CD4-positive, alpha-beta T cell (primary cell): ENCODE measurements at regions not wholly inside any gene's neighbourhood (a gene's known extent, or its start where the extent isn't known, plus 50 kb on each side); places are given as distances from the start of the nearest gene placed in this dataset.

ENCODE experiments used
- ATAC-seq: fragments of 200-7000 bp; cut with Tn5 transposase; one replicate; pipeline ENCODE4 v1.10.0; 2022; ENCODE audit warnings: mild to moderate bottlenecking; ENCODE audit not compliant: poor library complexity
- CTCF ChIA-PET: fragments of 350-600 bp; sonication (Branson Sonifier 250); formaldehyde crosslinking; loops from one replicate; lab custom pipeline; 2021; ENCODE audit warnings: antibody characterized with exemption, inconsistent platforms; lab: Charles Lee
- POLR2A ChIA-PET: fragments of 350-600 bp; sonication (Branson Sonifier 250); formaldehyde crosslinking; loops from one replicate; lab custom pipeline; 2021; ENCODE audit warnings: antibody characterized with exemption, inconsistent platforms; lab: Charles Lee
- DNase-seq, 14 experiments: peaks; one replicate each; pipeline ENCODE4 v3.0.0-alpha.2; 2013 to 2020; ENCODE audit warnings: mixed read lengths in 2 of 14
- H3K27ac ChIP-seq, 2 donors: one replicate each; pipeline versions ENCODE4 v1.5.1 to v1.7.0; 2013; ENCODE audit warnings: low read length in 2 of 2, low read depth in 1 of 2, mild to moderate bottlenecking in 1 of 2
- H3K27me3 ChIP-seq, 2 experiments: 1 replicate in 1 of 2; 2 replicates in 1 of 2; pipeline versions ENCODE4 v1.6.1 to v1.7.0; 2013; ENCODE audit warnings: low read length in 2 of 2, control low read depth in 1 of 2, mild to moderate bottlenecking in 1 of 2, moderate library complexity in 1 of 2; ENCODE audit not compliant: insufficient read depth in 2 of 2, control insufficient read depth in 1 of 2
- H3K36me3 ChIP-seq: one replicate; pipeline ENCODE4 v1.6.1; 2013; ENCODE audit warnings: low read length, control low read depth; ENCODE audit not compliant: insufficient read depth
- H3K4me1 ChIP-seq: one replicate; pipeline ENCODE4 v1.6.1; 2013; ENCODE audit warnings: low read length, control low read depth; ENCODE audit not compliant: insufficient read depth
- H3K4me3 ChIP-seq: one replicate; pipeline ENCODE4 v1.5.1; 2013; ENCODE audit warnings: mild to moderate bottlenecking, low read length, moderate library complexity
- H3K9me3 ChIP-seq, 2 experiments: 1 replicate in 1 of 2; 2 replicates in 1 of 2; pipeline versions ENCODE4 v1.6.1 to v1.7.0; 2013; ENCODE audit warnings: low read length in 2 of 2, mild to moderate bottlenecking in 2 of 2, control low read depth in 1 of 2, moderate library complexity in 1 of 2; ENCODE audit not compliant: control insufficient read depth in 1 of 2, insufficient read depth in 1 of 2
- H3K27ac Mint-ChIP-seq: one replicate; pipeline ENCODE4 v1.8.0; 2020; ENCODE audit warnings: mixed read lengths
- H3K27me3 Mint-ChIP-seq: one replicate; pipeline ENCODE4 v1.8.0; 2021; ENCODE audit warnings: mixed read lengths
- H3K36me3 Mint-ChIP-seq: one replicate; pipeline ENCODE4 v1.8.0; 2021; ENCODE audit warnings: low read depth, mixed read lengths
- H3K4me1 Mint-ChIP-seq: one replicate; pipeline ENCODE4 v1.8.0; 2021; ENCODE audit warnings: low read depth, mixed read lengths
- H3K4me3 Mint-ChIP-seq: one replicate; pipeline ENCODE4 v1.8.0; 2020; ENCODE audit warnings: mild to moderate bottlenecking, mixed read lengths
- H3K9me3 Mint-ChIP-seq: one replicate; pipeline ENCODE4 v1.8.0; 2020; ENCODE audit warnings: mixed read lengths
- intact Hi-C, 2 experiments: fragments of 100-400 bp; cut with DNase I in 1 of 2; cut with micrococcal nuclease in 1 of 2; formaldehyde crosslinking; loops; one replicate each; pipeline versions ENCODE4 v1.15.1 to v1.9.0; 2023 to 2025; cut with DNase I, micrococcal nuclease
- TF ChIP-seq, protein P1 (sequence below): fragments of 200-600 bp; IDR thresholded peaks from one replicate; pipeline ENCODE4 v1.8.0; 2022; ENCODE audit warnings: antibody characterized with exemption, mild to moderate bottlenecking

DNA sequence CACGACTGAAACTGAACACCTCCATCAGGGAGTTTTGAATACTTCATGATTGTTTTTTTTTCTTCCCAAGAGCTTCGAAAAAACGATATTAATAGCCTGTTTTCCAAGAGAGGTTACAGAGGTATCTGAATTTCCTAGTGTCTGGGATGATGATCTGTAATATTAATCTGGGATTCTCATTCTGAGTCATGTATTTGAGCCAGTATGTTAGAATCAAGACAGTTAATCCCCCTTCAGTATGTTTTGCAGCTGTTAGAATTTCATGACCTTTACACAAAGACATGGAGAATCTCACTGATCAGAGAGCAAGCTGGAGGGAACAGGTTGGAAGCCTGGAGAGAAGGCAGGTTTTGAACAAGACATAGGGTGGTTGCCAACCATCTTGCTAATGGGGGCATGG lies 234.5 kb upstream of the GAP43 start:
- H3K4me3 Mint-ChIP-seq, result no peak overlapping the region
- Histone ChIP-seq H3K36me3 (no peaks in the 10 kb centered on the region), H3K27me3 (no peaks in the 10 kb centered on the region), H3K4me3 (no peak overlapping the region), H3K27ac (no peak overlapping the region), H3K4me1 (no peaks in the 10 kb centered on the region), H3K9me3 (no peaks in the 10 kb centered on the region)
- no peaks in the 10 kb centered on the region for H3K36me3 Mint-ChIP-seq
- ChIA-PET CTCF (no interaction called here), POLR2A (no interaction called here)
- peaks cover 9% of the 10 kb centered on the region for H3K4me1 Mint-ChIP-seq
- no peak for ATAC-seq
- no peak overlapping the region for H3K27ac Mint-ChIP-seq
- DNase-seq, result no peak
- intact Hi-C loops, result no loop called here
- H3K27me3 Mint-ChIP-seq, result no peaks in the 10 kb centered on the region
- TF ChIP-seq, protein P1, sequence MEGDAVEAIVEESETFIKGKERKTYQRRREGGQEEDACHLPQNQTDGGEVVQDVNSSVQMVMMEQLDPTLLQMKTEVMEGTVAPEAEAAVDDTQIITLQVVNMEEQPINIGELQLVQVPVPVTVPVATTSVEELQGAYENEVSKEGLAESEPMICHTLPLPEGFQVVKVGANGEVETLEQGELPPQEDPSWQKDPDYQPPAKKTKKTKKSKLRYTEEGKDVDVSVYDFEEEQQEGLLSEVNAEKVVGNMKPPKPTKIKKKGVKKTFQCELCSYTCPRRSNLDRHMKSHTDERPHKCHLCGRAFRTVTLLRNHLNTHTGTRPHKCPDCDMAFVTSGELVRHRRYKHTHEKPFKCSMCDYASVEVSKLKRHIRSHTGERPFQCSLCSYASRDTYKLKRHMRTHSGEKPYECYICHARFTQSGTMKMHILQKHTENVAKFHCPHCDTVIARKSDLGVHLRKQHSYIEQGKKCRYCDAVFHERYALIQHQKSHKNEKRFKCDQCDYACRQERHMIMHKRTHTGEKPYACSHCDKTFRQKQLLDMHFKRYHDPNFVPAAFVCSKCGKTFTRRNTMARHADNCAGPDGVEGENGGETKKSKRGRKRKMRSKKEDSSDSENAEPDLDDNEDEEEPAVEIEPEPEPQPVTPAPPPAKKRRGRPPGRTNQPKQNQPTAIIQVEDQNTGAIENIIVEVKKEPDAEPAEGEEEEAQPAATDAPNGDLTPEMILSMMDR, result no peak
- H3K9me3 Mint-ChIP-seq, result no peaks in the 10 kb centered on the region

DNA sequence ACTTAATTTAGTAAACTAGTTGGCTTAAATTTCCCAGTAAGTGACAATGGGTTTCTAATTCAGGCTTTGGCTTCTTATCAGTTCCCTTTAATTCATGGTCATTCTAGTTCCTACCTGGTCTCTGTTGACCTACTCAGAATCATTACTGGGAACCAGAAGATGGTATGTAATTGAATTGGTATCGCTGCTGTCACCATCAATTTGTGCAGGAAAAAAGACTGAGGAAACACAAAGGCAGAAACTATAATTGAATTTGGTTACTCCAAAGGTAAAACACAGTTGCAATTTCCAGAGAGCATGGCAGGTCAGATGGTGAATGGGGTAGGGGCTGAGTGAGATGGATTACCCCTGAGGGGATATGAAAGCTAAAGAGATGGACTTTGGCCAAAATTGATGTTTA lies 226.5 kb upstream of the GAP43 start:
- CTCF ChIA-PET, result no interaction called here
- intact Hi-C loops, result no loop called here
- H3K27me3 Mint-ChIP-seq, result no peaks in the 10 kb centered on the region
- H3K27ac Mint-ChIP-seq, result no peak overlapping the region
- H3K4me1 Mint-ChIP-seq, result peaks cover 5% of the 10 kb centered on the region
- Histone ChIP-seq H3K27ac (no peak overlapping the region), H3K4me1 (no peaks in the 10 kb centered on the region), H3K4me3 (no peak overlapping the region), H3K27me3 (no peaks in the 10 kb centered on the region), H3K9me3 (no peaks in the 10 kb centered on the region), H3K36me3 (no peaks in the 10 kb centered on the region)
- DNase-seq, result no peak
- TF ChIP-seq, protein P1, result no peak
- ATAC-seq, result no peak
- no peaks in the 10 kb centered on the region for H3K36me3 Mint-ChIP-seq
- POLR2A ChIA-PET, result no interaction called here
- no peak overlapping the region for H3K4me3 Mint-ChIP-seq
- H3K9me3 Mint-ChIP-seq, result no peaks in the 10 kb centered on the region

DNA sequence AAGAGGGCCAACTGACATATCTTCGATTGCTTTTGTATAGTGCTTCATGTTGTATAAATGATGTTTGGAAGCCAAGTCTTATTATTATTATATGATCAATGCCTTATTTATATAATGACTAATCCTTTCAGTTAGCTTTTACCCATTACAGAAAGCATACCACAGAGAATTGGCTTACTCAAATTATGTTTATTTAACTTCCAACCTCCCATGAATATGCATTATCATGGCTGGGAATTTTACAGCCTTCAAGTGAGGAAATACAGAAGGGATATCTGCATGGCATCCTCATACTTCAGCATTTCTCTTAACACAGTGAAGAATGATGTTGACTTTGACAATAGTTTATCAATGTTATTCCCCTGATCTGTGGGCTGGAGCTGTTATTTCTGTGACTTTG lies 225.9 kb upstream of the GAP43 start:
- H3K27ac ChIP-seq, result no peak overlapping the region
- Mint-ChIP-seq H3K9me3 (no peaks in the 10 kb centered on the region), H3K27me3 (no peaks in the 10 kb centered on the region), H3K4me3 (no peak overlapping the region), H3K4me1 (no peaks in the 10 kb centered on the region), H3K27ac (no peak overlapping the region), H3K36me3 (no peaks in the 10 kb centered on the region)
- H3K4me1 ChIP-seq, result no peaks in the 10 kb centered on the region
- no peak for DNase-seq
- TF ChIP-seq, protein P1, result no peak
- ChIA-PET CTCF (no interaction called here), POLR2A (no interaction called here)
- no peaks in the 10 kb centered on the region for H3K9me3 ChIP-seq
- H3K36me3 ChIP-seq, result no peaks in the 10 kb centered on the region
- intact Hi-C loops, result no loop called here
- no peaks in the 10 kb centered on the region for H3K27me3 ChIP-seq
- no peak for ATAC-seq
- no peak overlapping the region for H3K4me3 ChIP-seq
